H1 (cell line): ENCODE measurements at regions not wholly inside any gene's neighbourhood (a gene's known extent, or its start where the extent isn't known, plus 50 kb on each side); places are given as distances from the start of the nearest gene placed in this dataset.
A peak's percentile ranks its signal among the peaks of the same experiment; 100 is the strongest.

Experiments used
- CTCF ChIA-PET: fragments of 300-600 bp; sonication (Branson Sonifier 250); formaldehyde crosslinking; loops from one replicate; lab custom pipeline; 2021; ENCODE audit not compliant: partially characterized antibody; lab: Charles Lee
- POLR2A ChIA-PET: fragments of 300-600 bp; sonication (Branson Sonifier 250); formaldehyde crosslinking; loops from one replicate; lab custom pipeline; 2021; ENCODE audit warnings: inconsistent platforms; ENCODE audit not compliant: partially characterized antibody; lab: Charles Lee
- DNase-seq, 2 experiments: peaks; one replicate each; pipeline versions ENCODE4 v3.0.0 to v3.0.0-alpha.2; 2010 to 2022; ENCODE audit warnings: low spot score in 2 of 2, low read depth in 1 of 2, mixed read lengths in 1 of 2
- FAIRE-seq: peaks from 2 replicates; lab custom pipeline; 2011; peaks lifted over from hg19 to GRCh38; lab: Jason Lieb, UNC
- H2AFZ ChIP-seq: 2 replicates; pipeline ENCODE4 v1.8.1; 2012; ENCODE audit warnings: low read length, inconsistent platforms
- H2AK5ac ChIP-seq: 2 replicates; pipeline ENCODE4 v1.6.1; 2013; ENCODE audit warnings: low read depth, low read length
- H2BK120ac ChIP-seq: replicated peaks from 2 replicates; pipeline ENCODE3; 2013; ENCODE audit warnings: low read depth, low read length, inconsistent platforms
- H2BK12ac ChIP-seq: 2 replicates; pipeline ENCODE4 v1.6.1; 2013; ENCODE audit warnings: low read depth, low read length
- H2BK15ac ChIP-seq: 2 replicates; pipeline ENCODE4 v1.6.1; 2013; ENCODE audit warnings: low read length
- H2BK20ac ChIP-seq: 2 replicates; pipeline ENCODE4 v1.6.1; 2013; ENCODE audit warnings: low read length
- H2BK5ac ChIP-seq: 2 replicates; pipeline ENCODE4 v1.6.1; 2013; ENCODE audit warnings: low read depth, low read length
- H3K14ac ChIP-seq: 2 replicates; pipeline ENCODE4 v1.6.1; 2013; ENCODE audit warnings: inconsistent platforms; ENCODE audit not compliant: insufficient read length
- H3K18ac ChIP-seq: 2 replicates; pipeline ENCODE4 v1.6.1; 2013; ENCODE audit warnings: low read length; ENCODE audit errors: extremely low read depth
- H3K23ac ChIP-seq: 2 replicates; pipeline ENCODE4 v1.6.1; 2013; ENCODE audit warnings: inconsistent platforms; ENCODE audit not compliant: insufficient read length
- H3K23me2 ChIP-seq: 2 replicates; pipeline ENCODE4 v1.6.1; 2013; ENCODE audit warnings: low read depth, low read length
- H3K27ac ChIP-seq: 2 replicates; pipeline ENCODE4 v1.6.1; 2011; ENCODE audit warnings: low read depth, low read length, inconsistent platforms
- H3K27me3 ChIP-seq, 4 experiments: replicated peaks in 1 of 4; 1 replicate in 1 of 4; 2 replicates in 3 of 4; pipeline versions ENCODE4 v1.6.1 to v1.8.1; 2011 to 2013; ENCODE audit warnings: low read length in 3 of 4, mild to moderate bottlenecking in 3 of 4, inconsistent platforms in 2 of 4, mixed read lengths in 2 of 4, moderate library complexity in 1 of 4; ENCODE audit not compliant: control insufficient read depth in 3 of 4, insufficient read depth in 3 of 4; ENCODE audit errors: extremely low read depth in 1 of 4
- H3K36me3 ChIP-seq, 4 experiments: 2 replicates each; pipeline versions ENCODE4 v1.6.1 to v1.8.1; 2011 to 2013; ENCODE audit warnings: mild to moderate bottlenecking in 4 of 4, low read length in 3 of 4, moderate library complexity in 2 of 4, control low read depth in 1 of 4, inconsistent platforms in 1 of 4; ENCODE audit not compliant: insufficient read depth in 4 of 4, control insufficient read depth in 2 of 4
- H3K4ac ChIP-seq: replicated peaks from 2 replicates; pipeline ENCODE3; 2013; ENCODE audit warnings: low read length, low read depth, mixed read lengths, inconsistent platforms; ENCODE audit not compliant: insufficient read length
- H3K4me1 ChIP-seq, 4 experiments: replicated peaks in 1 of 4; 1 replicate in 1 of 4; 2 replicates in 3 of 4; pipeline versions ENCODE4 v1.6.1 to v1.8.1; 2011 to 2013; ENCODE audit warnings: low read length in 3 of 4, inconsistent platforms in 2 of 4, mixed read lengths in 1 of 4; ENCODE audit not compliant: insufficient read depth in 4 of 4, control insufficient read depth in 3 of 4
- H3K4me2 ChIP-seq, 2 experiments: 2 replicates each; pipeline versions ENCODE4 v1.6.1 to v1.8.1; 2011 to 2013; ENCODE audit warnings: low read depth in 2 of 2, low read length in 2 of 2, control low read depth in 1 of 2, inconsistent platforms in 1 of 2, mild to moderate bottlenecking in 1 of 2; ENCODE audit not compliant: insufficient read depth in 1 of 2
- H3K4me3 ChIP-seq, 4 experiments: fragments of 200-600, 300-600 bp in 1 of 4; sonication (generic), shearing (Covaris generic), sonication (Bioruptor Twin) in 1 of 4; 2 replicates each; pipeline versions ENCODE4 v1.5.1 to v1.8.1; 2011 to 2016; ENCODE audit warnings: low read length in 4 of 4, low read depth in 3 of 4, control low read depth in 2 of 4, inconsistent platforms in 2 of 4, mild to moderate bottlenecking in 2 of 4, mixed read lengths in 1 of 4, moderate library complexity in 1 of 4; ENCODE audit not compliant: insufficient read depth in 2 of 4; ENCODE audit errors: extremely low read depth in 1 of 4
- H3K56ac ChIP-seq: replicated peaks from 2 replicates; pipeline ENCODE3; 2013; ENCODE audit warnings: low read depth, mild to moderate bottlenecking, mixed read lengths, low read length, inconsistent platforms; ENCODE audit not compliant: insufficient read length
- H3K79me1 ChIP-seq: 2 replicates; pipeline ENCODE4 v1.6.1; 2013; ENCODE audit warnings: low read depth, low read length, control low read depth
- H3K79me2 ChIP-seq, 2 experiments: 2 replicates each; pipeline versions ENCODE4 v1.6.1 to v1.8.1; 2012 to 2013; ENCODE audit warnings: low read length in 2 of 2, mild to moderate bottlenecking in 2 of 2, inconsistent platforms in 1 of 2; ENCODE audit not compliant: insufficient read depth in 2 of 2, control insufficient read depth in 1 of 2
- H3K9ac ChIP-seq, 4 experiments: replicated peaks in 1 of 4; 1 replicate in 1 of 4; 2 replicates in 3 of 4; pipeline versions ENCODE4 v1.6.1 to v1.8.1; 2011 to 2013; ENCODE audit warnings: low read depth in 3 of 4, low read length in 3 of 4, control low read depth in 2 of 4, mild to moderate bottlenecking in 2 of 4, moderate library complexity in 2 of 4, inconsistent platforms in 1 of 4; ENCODE audit errors: extremely low read depth in 1 of 4
- H3K9me3 ChIP-seq, 2 experiments: 2 replicates each; pipeline versions ENCODE4 v1.6.1 to v1.8.1; 2012 to 2013; ENCODE audit warnings: mild to moderate bottlenecking in 2 of 2, moderate library complexity in 2 of 2, control low read depth in 1 of 2, inconsistent platforms in 1 of 2, low read depth in 1 of 2, low read length in 1 of 2, mixed read lengths in 1 of 2; ENCODE audit not compliant: insufficient read depth in 2 of 2
- H4K20me1 ChIP-seq, 2 experiments: replicated peaks in 1 of 2; 2 replicates each; pipeline versions ENCODE3 to v1.8.1; 2011 to 2013; ENCODE audit warnings: inconsistent platforms in 2 of 2, low read length in 2 of 2, mild to moderate bottlenecking in 1 of 2; ENCODE audit not compliant: insufficient read depth in 2 of 2, control insufficient read depth in 1 of 2
- H4K5ac ChIP-seq: 2 replicates; pipeline ENCODE4 v1.6.1; 2013; ENCODE audit warnings: low read length, low read depth, mixed read lengths, inconsistent platforms; ENCODE audit not compliant: insufficient read length
- H4K8ac ChIP-seq: 2 replicates; pipeline ENCODE4 v1.8.0; 2013; ENCODE audit warnings: mild to moderate bottlenecking, moderate library complexity, low read length, inconsistent platforms; ENCODE audit not compliant: insufficient read depth; ENCODE audit errors: extremely low read depth
- H4K91ac ChIP-seq: replicated peaks from 2 replicates; pipeline ENCODE3; 2013; ENCODE audit warnings: low read length, mixed read lengths, inconsistent platforms; ENCODE audit not compliant: insufficient read length
- WGBS, 2 experiments: shearing (Covaris generic) in 1 of 2; methylation state at CpG; one replicate each; pipeline versions ENCODE4 v1.1.6 to v1.1.7; 2013 to 2015; ENCODE audit warnings: low lambda C conversion rate in 2 of 2, mixed read lengths in 2 of 2, inconsistent platforms in 1 of 2, low coverage in 1 of 2, missing lambda C conversion rate in 1 of 2; ENCODE audit not compliant: insufficient replicate concordance in 2 of 2, insufficient coverage in 1 of 2, insufficient read length in 1 of 2; ENCODE audit errors: extremely low coverage in 1 of 2, missing lambda C conversion rate in 1 of 2; 5-methylcytosine and 5-hydroxymethylcytosine counted together

DNA sequence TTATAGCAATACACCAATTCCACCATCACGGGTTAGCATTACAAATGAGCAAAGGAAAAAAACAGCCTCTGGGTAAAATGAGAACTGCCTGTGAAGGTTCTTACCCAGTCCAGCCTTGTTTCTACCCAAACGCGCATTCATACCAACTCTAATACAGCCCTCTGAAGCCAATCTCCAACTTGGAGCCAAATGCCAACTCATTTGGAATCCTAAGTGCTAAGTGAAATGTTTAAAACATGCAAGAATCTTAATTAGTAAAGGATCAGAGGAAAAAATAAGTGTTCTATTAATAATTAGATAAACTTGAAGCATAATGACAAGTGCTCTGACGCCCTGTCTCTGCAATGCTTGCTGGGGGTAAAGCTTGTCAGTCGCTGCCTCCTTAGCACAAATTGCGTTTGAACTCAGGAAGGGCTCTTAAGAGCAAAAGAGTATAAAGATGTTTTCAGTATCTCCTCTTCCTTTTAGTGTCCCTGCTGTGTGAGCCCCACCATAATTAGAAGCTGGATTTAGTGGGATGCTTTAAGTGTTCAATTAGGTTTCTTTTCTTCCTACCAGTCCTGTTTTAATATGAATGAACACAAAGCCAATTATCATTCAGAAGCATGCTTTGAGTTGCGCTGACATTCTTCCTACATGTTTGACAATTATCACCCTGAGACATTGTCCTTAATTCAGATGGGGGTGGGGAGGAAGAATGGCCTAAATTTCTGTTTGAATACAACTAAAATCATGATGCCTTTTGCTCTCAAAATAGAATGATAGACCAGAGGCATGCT, 537.6 kb downstream of the DTWD2 start:
- ChIA-PET CTCF (no interaction called here), POLR2A (no interaction called here)
- Histone ChIP-seq H3K79me1 (no peaks in the 10 kb centered on the region), H4K8ac (no peak overlapping the region), H4K5ac (no peak overlapping the region), H3K79me2 (no peaks in the 10 kb centered on the region), H3K4me1 (peaks cover 0 to 7% (median 2%) of the 10 kb centered on the region in 4 experiments; a peak in 2 of 7 replicates), H2BK12ac (no peak overlapping the region), H4K20me1 (no peaks in the 10 kb centered on the region), H2AK5ac (no peak overlapping the region), H3K23me2 (no peaks in the 10 kb centered on the region), H2BK5ac (no peak overlapping the region), H3K9ac (no peak overlapping the region), H2BK15ac (no peak overlapping the region), H3K18ac (no peak overlapping the region), H2AFZ (no peak overlapping the region), H3K14ac (no peak overlapping the region), H2BK120ac (no peak overlapping the region), H3K27me3 (no peaks in the 10 kb centered on the region), H3K4ac (no peak overlapping the region), H3K56ac (no peak overlapping the region), H3K4me2 (peak overlapping the region; percentile 14 to 20; a peak in 1 of 4 replicates), H3K23ac (no peak overlapping the region), H3K4me3 (no peak overlapping the region; a peak in 1 of 8 replicates), H4K91ac (no peak overlapping the region), H2BK20ac (no peak overlapping the region; the same call in 1 of the 2 replicates), H3K36me3 (no peaks in the 10 kb centered on the region; a peak in 1 of 8 replicates), H3K27ac (no peak overlapping the region), H3K9me3 (no peaks in the 10 kb centered on the region)
- DNase-seq, result peak in 1 of 2 experiments; percentile 17
- no peak for FAIRE-seq
- 56% methylated on average over 7 of the region's 7 CpGs; no CpG with 5 or more reads in 1 of the 2 experiments for WGBS, 2 experiments
